ENCODE measurements at regions not wholly inside any gene's neighbourhood (a gene's known extent, or its start where the extent isn't known, plus 50 kb on each side); places are given as distances from the start of the nearest gene placed in this dataset.

GRCh38 chr10:44043646-44044375 is 341.1 kb downstream of the CXCL12 start:
- TF ChIP-seq POLR2AphosphoS5 (IDR thresholded peaks at IDR 0.05) (no peak), CTCF (IDR thresholded peaks at IDR 0.05) (no peak)

Measured in gastroesophageal sphincter (tissue), 3 donors.